T-helper 1 cell treated with Interleukin-12 subunit alpha and Interleukin-12 subunit beta and Interleukin-4 antibody, amounts not matched to agents 30 ng/mL and 1 ng/mL, for 36 hours (primary cell): ENCODE measurements at regions not wholly inside any gene's neighbourhood (a gene's known extent, or its start where the extent isn't known, plus 50 kb on each side); places are given as distances from the start of the nearest gene placed in this dataset.
"Not testable (repeated sequence)": the region's sequence is repeated elsewhere in the genome, so short reads cannot be mapped to it uniquely, and the experiment has no call there.

Experiments used
- intact Hi-C: fragments of 100-400 bp; cut with micrococcal nuclease; formaldehyde crosslinking; loops from one replicate; pipeline ENCODE4 v1.15.1; 2024

GRCh38 chr4:25981749-25982148, 67.7 kb downstream of the SMIM20 start:
- intact Hi-C loops, result no loop called here

GRCh38 chr4:25982962-25983361, 68.9 kb downstream of the SMIM20 start:
- intact Hi-C loops, result no loop called here

GRCh38 chr4:25984266-25984665, 70.2 kb downstream of the SMIM20 start:
- intact Hi-C loops, result no loop called here

- intact Hi-C loops, result loop anchor here (5.0 kb wide), 2 partner anchors 598 to 878 kb away; partner anchors contain the start of genes STIM2 and TBC1D19
These were observed 70.8 kb downstream of the SMIM20 start for GRCh38 chr4:25984796-25985195.

- intact Hi-C loops, result loop anchor here (5.0 kb wide), 2 partner anchors 595 to 875 kb away; partner anchors contain the start of genes STIM2 and TBC1D19
These were observed 72.8 kb downstream of the SMIM20 start for GRCh38 chr4:25986807-25987206.

- intact Hi-C loops, result no loop called here
These were observed 77.3 kb downstream of the SMIM20 start for GRCh38 chr4:25991340-25991739.

- intact Hi-C loops, result no loop called here
These were observed 79.6 kb downstream of the SMIM20 start for GRCh38 chr4:25993395-25994185.

- intact Hi-C loops, result not testable (repeated sequence)
These were observed 80.6 kb downstream of the SMIM20 start for GRCh38 chr4:25994577-25994976.

GRCh38 chr4:26000274-26000950, 86.4 kb downstream of the SMIM20 start:
- intact Hi-C loops, result no loop called here

- intact Hi-C loops, result no loop called here
These were observed 87.4 kb downstream of the SMIM20 start for GRCh38 chr4:26001413-26001812.

GRCh38 chr4:26001816-26002215, 87.8 kb downstream of the SMIM20 start:
- intact Hi-C loops, result no loop called here

GRCh38 chr4:26003056-26003455, 89.0 kb downstream of the SMIM20 start:
- intact Hi-C loops, result no loop called here

GRCh38 chr4:26004290-26004689, 90.3 kb downstream of the SMIM20 start:
- intact Hi-C loops, result no loop called here

GRCh38 chr4:26005764-26006163, 91.7 kb downstream of the SMIM20 start:
- intact Hi-C loops, result no loop called here

- intact Hi-C loops, result no loop called here
These were observed 94.7 kb downstream of the SMIM20 start for GRCh38 chr4:26008737-26009136.

GRCh38 chr4:26009502-26009901, 95.5 kb downstream of the SMIM20 start:
- intact Hi-C loops, result no loop called here

- intact Hi-C loops, result no loop called here
These were observed 96.3 kb downstream of the SMIM20 start for GRCh38 chr4:26010304-26010703.

- intact Hi-C loops, result no loop called here
These were observed 99.6 kb downstream of the SMIM20 start for GRCh38 chr4:26013629-26014028.

- intact Hi-C loops, result no loop called here
These were observed 101.2 kb downstream of the SMIM20 start for GRCh38 chr4:26015133-26015651.

GRCh38 chr4:26015906-26016305, 101.9 kb downstream of the SMIM20 start:
- intact Hi-C loops, result no loop called here

- intact Hi-C loops, result no loop called here
These were observed 103.5 kb downstream of the SMIM20 start for GRCh38 chr4:26017531-26017930.

GRCh38 chr4:26017961-26018700, 104.1 kb downstream of the SMIM20 start:
- intact Hi-C loops, result not testable (repeated sequence)
